SK-N-SH (cell line): ENCODE measurements at regions not wholly inside any gene's neighbourhood (a gene's known extent, or its start where the extent isn't known, plus 50 kb on each side); places are given as distances from the start of the nearest gene placed in this dataset.

Source experiments
- CTCF ChIP-seq: fragments of 200-600 bp; sonication (generic); IDR thresholded peaks from 2 replicates; pipeline ENCODE4 v1.6.1; 2017; ENCODE audit warnings: antibody characterized with exemption, mild to moderate bottlenecking, moderate library complexity
- EP300 ChIP-seq, 2 experiments: IDR thresholded peaks; 2 replicates each; pipeline versions ENCODE4 v1.4.0 to v1.6.1; 2012; ENCODE audit warnings: borderline replicate concordance in 1 of 2, low read depth in 1 of 2, low read length in 1 of 2
- RAD21 ChIP-seq: IDR thresholded peaks from 2 replicates; pipeline ENCODE4 v1.6.1; 2012; ENCODE audit warnings: mild to moderate bottlenecking, low read length
- YY1 ChIP-seq: IDR thresholded peaks from 2 replicates; pipeline ENCODE4 v1.4.0; 2012; ENCODE audit warnings: low read depth, mild to moderate bottlenecking
- TF ChIP-seq, protein P1 (sequence below): IDR thresholded peaks from 2 replicates; pipeline ENCODE4 v1.4.0; 2012; ENCODE audit warnings: low read depth
- TF ChIP-seq, protein P2 (sequence below): IDR thresholded peaks from 2 replicates; pipeline ENCODE4 v1.4.0; 2012; ENCODE audit warnings: low read depth, borderline replicate concordance

DNA sequence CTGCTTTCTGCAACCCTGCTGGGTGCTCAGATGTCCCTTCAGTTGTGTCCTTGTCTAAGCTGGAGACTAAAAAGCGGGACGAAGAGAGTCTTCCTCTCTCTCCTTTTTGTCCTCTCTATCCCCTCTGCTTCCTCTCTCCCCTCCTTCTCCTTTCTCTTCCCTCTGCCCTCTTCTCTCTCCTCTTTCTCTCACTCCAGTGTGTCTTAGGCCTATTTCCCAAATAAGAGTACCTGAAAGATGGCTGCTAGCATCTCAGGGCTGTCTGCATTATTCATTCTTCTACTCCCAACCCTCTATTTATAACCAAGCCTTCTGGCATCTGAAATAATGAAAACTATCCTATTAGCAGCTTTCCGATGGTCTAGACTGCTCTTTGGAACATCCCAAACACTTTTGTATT is 729.8 kb downstream of the UQCRFS1 start:
- no peak for TF ChIP-seq RAD21
- TF ChIP-seq, protein P1, sequence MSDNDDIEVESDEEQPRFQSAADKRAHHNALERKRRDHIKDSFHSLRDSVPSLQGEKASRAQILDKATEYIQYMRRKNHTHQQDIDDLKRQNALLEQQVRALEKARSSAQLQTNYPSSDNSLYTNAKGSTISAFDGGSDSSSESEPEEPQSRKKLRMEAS = no peak
- TF ChIP-seq, protein P2, sequence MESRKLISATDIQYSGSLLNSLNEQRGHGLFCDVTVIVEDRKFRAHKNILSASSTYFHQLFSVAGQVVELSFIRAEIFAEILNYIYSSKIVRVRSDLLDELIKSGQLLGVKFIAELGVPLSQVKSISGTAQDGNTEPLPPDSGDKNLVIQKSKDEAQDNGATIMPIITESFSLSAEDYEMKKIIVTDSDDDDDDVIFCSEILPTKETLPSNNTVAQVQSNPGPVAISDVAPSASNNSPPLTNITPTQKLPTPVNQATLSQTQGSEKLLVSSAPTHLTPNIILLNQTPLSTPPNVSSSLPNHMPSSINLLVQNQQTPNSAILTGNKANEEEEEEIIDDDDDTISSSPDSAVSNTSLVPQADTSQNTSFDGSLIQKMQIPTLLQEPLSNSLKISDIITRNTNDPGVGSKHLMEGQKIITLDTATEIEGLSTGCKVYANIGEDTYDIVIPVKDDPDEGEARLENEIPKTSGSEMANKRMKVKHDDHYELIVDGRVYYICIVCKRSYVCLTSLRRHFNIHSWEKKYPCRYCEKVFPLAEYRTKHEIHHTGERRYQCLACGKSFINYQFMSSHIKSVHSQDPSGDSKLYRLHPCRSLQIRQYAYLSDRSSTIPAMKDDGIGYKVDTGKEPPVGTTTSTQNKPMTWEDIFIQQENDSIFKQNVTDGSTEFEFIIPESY = no peak
- no peak for TF ChIP-seq EP300 (IDR thresholded peaks at IDR 0.05; ENCODE audit: borderline replicate concordance in 1 of 2, low read depth in 1 of 2, low read length in 1 of 2)
- TF ChIP-seq CTCF = no peak
- no peak for TF ChIP-seq YY1
